ENCODE measurements at regions not wholly inside any gene's neighbourhood (a gene's known extent, or its start where the extent isn't known, plus 50 kb on each side); places are given as distances from the start of the nearest gene placed in this dataset.

GRCh38 chr1:56153276-56153675 lies 426.1 kb downstream of the PLPP3 start:
- TF ChIP-seq CTCF (IDR thresholded peaks at IDR 0.05 in 2 of 3, conservative IDR thresholded peaks at IDR 0.05 in 1 of 3; ENCODE audit: control insufficient read depth in 2 of 3, extremely low read depth in 1 of 3, insufficient read depth in 1 of 3, low read depth in 3 of 3, low read length in 3 of 3) (no peak), YY1 (IDR thresholded peaks at IDR 0.05; ENCODE audit: low read depth, low read length) (no peak), ETV6 (conservative IDR thresholded peaks at IDR 0.05 in 1 of 2, IDR thresholded peaks at IDR 0.05 in 1 of 2; ENCODE audit: borderline replicate concordance in 1 of 2, low read depth in 1 of 2) (no peak), EZH2 (IDR thresholded peaks at IDR 0.05; ENCODE audit: borderline replicate concordance, control insufficient read depth, low read depth, low read length) (no peak), ASH2L (IDR thresholded peaks at IDR 0.05; ENCODE audit: borderline replicate concordance, low read depth) (no peak), GABPA (IDR thresholded peaks at IDR 0.05; ENCODE audit: low read depth) (no peak), TCF12 (IDR thresholded peaks at IDR 0.05; ENCODE audit: low read depth, low read length) (no peak), TCF7 (IDR thresholded peaks at IDR 0.05; ENCODE audit: borderline replicate concordance) (no peak), HDAC6 (IDR thresholded peaks at IDR 0.05; ENCODE audit: unreplicated experiment) (no peak), IRF5 (IDR thresholded peaks at IDR 0.05; ENCODE audit: borderline replicate concordance) (no peak), ESRRA (IDR thresholded peaks at IDR 0.05; ENCODE audit: low read length) (no peak), MXI1 (IDR thresholded peaks at IDR 0.05; ENCODE audit: low read depth, low read length) (no peak), RFX5 (IDR thresholded peaks at IDR 0.05; ENCODE audit: low read depth, low read length) (no peak)
- TF ChIP-seq, protein P1, sequence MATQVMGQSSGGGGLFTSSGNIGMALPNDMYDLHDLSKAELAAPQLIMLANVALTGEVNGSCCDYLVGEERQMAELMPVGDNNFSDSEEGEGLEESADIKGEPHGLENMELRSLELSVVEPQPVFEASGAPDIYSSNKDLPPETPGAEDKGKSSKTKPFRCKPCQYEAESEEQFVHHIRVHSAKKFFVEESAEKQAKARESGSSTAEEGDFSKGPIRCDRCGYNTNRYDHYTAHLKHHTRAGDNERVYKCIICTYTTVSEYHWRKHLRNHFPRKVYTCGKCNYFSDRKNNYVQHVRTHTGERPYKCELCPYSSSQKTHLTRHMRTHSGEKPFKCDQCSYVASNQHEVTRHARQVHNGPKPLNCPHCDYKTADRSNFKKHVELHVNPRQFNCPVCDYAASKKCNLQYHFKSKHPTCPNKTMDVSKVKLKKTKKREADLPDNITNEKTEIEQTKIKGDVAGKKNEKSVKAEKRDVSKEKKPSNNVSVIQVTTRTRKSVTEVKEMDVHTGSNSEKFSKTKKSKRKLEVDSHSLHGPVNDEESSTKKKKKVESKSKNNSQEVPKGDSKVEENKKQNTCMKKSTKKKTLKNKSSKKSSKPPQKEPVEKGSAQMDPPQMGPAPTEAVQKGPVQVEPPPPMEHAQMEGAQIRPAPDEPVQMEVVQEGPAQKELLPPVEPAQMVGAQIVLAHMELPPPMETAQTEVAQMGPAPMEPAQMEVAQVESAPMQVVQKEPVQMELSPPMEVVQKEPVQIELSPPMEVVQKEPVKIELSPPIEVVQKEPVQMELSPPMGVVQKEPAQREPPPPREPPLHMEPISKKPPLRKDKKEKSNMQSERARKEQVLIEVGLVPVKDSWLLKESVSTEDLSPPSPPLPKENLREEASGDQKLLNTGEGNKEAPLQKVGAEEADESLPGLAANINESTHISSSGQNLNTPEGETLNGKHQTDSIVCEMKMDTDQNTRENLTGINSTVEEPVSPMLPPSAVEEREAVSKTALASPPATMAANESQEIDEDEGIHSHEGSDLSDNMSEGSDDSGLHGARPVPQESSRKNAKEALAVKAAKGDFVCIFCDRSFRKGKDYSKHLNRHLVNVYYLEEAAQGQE (IDR thresholded peaks at IDR 0.05; ENCODE audit: low read depth, low read length), result no peak
